AG20443 (cell line): ENCODE measurements at regions not wholly inside any gene's neighbourhood (a gene's known extent, or its start where the extent isn't known, plus 50 kb on each side); places are given as distances from the start of the nearest gene placed in this dataset.

Source experiments
- DNase-seq: peaks from one replicate; pipeline ENCODE4 v3.0.0; 2012; ENCODE audit warnings: low spot score, mixed read lengths

DNA sequence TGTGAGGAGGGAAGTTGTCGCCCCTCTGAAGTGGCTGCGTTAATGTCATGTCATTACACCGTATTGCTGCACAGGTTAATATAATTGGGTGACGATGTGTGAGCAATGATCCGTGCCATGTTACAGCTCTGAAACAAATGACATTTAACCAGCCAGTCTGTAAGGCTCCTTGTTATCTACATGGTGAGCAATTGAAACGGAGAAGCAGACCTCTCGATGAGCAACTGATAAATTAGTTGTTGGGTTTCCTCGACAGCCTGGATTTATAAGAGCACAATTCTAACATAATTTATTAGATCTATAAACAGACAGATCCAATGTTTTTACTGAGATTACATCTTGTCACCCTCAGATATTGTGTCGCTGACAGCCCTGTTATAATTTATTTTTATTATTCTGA, 49.9 kb upstream of the MAFB start:
- no peak for DNase-seq

GRCh38 chr20:40739841-40740240, 50.8 kb upstream of the MAFB start:
- DNase-seq = no peak

- peak; percentile 61 for DNase-seq
These were observed 52.6 kb upstream of the MAFB start for GRCh38 chr20:40741507-40742106.

- DNase-seq = no peak
These were observed 54.2 kb upstream of the MAFB start for GRCh38 chr20:40743141-40743775.

- no peak for DNase-seq
These were observed 55.2 kb upstream of the MAFB start for GRCh38 chr20:40744072-40744817.

- DNase-seq = no peak
These were observed 55.8 kb upstream of the MAFB start for GRCh38 chr20:40744818-40745175.

DNA sequence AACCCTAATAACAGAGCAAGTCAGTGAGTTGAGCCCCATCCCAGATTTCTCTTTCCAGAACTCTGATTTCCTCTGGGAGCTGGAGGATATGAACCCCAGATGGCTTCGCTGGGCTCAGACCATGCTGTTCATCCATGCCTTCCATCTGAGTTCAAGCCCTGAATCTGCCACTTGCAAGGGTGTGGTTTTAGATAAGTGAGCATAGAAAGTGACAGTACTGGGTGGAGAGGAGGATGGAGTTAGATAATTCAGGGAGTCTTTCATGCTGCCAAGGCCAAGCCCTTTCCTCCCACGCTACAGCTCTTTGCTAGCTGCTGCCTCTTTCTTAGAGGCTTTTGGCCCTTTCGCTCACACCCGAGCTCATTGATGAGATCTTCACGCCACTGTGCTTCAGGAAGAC, 57.2 kb upstream of the MAFB start:
- no peak for DNase-seq

DNA sequence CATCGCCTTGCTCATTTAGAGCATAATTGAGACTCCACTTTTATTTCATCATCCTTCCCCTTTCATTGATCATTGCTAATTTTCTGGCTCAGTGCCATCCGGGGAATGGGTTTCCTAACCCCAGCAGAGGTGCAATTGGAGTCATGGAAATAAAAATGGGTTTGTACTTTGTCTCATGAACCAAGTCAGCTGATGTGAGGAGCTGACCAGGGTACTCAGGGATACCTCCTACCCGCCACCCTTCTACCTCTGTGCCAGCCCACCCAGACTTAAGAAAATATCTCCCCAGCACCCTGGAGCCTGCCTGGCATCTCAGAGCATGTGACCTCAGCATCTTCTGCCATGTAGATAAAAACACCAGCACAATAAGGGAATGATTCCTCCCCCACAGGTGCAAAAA, 59.1 kb upstream of the MAFB start:
- DNase-seq = no peak

- no peak for DNase-seq
These were observed 61.0 kb upstream of the MAFB start for GRCh38 chr20:40749985-40750506.

- no peak for DNase-seq
These were observed 61.6 kb upstream of the MAFB start for GRCh38 chr20:40750541-40751035.

DNA sequence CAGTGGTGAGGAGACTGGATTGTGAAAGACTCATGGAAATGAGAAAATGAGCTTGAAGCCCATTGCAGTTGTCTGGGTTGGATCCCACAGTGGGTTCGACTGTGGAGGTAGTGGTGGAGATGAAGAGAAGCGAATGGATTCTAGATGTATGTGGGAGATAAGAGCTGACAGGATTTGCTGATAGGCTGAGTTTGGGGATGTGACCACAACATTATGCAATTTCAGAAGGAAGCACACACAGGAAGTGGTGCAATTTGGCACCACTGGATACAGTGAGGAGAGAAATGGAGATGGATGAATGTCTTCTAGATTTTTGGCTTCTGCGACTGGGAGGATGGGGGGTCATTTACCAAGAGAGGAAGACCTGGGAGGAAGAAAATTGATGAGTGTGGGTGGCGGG, 64.4 kb upstream of the MAFB start:
- no peak for DNase-seq

DNA sequence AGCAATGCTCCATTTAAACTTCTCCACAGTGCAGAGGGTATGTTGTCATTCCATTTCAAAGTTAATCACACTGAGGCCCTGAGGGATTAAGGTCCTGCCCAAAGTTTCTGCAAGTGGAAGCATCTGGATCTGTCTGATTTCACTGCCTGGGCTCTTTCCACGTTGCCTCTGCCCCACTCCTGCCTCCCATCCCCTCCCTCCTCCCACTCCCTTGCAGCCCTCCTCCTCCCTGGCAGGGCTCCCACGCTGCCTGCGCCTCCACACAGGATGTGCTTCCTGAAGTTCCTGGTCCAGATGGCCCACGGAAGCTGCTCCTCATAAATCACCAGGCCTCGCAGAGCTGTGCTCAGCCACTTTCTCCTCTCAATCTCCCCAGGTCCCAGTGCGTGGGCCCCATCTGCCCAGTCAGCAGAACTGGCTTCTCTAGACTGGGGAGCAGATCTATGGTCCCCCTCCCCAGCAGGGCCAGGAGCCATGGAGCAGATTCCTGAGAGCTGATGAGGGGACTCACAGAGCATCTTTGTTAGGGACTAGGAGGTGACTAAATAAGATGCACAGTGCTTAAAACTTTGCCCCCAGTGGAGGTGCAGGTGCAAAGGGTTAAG, 65.4 kb upstream of the MAFB start:
- DNase-seq = no peak

GRCh38 chr20:40757087-40757486, 68.1 kb upstream of the MAFB start:
- DNase-seq = no peak

- DNase-seq = no peak
These were observed 69.8 kb upstream of the MAFB start for GRCh38 chr20:40758790-40759189.

DNA sequence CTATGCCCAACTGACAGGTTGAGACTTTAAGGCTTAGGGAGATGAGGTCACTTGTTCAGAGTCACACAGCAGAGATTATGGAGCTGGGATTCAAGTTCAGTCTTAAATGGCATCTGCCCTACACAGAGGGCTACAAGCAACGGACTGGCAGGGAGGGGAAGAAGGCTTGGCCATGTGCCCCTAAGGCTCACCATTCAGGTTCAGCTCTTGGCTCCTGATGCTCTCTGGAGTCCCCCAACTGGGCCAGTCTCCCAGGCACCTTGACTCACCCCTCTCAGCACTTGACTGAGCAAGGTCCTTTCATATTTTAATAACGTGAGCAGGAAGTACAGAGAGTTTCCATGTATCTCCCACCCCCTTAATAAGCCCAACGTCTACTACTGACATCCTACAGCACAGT, 71.4 kb upstream of the MAFB start:
- DNase-seq = no peak

DNA sequence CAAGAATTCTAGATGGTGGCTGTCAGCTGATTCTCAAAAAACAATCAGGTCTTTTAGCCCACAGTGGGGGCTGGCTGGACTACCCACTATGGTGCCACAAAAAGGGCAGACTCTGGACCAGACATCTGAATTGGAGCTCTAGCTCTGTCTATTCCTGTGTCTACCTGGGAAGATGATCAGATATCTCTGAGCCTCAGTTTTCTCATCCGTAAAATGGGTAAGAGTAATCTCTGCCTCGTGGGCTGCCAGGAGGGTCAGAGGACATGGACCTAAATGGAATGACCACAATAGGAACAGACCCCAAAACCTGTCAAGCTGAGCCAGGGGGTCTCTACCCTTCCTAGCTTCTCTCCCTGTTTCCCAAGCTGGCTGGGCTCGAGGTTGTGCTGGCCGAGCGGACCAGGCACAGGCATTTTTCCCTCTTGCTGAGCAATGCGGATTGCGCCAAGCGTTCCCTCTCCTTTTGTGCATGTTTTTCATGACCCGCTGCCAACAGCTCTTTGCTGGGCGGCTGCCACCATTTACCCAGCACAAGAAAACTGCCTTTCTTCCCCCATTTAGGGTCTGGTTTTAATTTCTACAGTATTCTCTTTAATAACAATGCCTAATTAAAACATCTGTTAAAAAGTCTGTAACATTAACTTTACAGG, 74.7 kb upstream of the MAFB start:
- peak; percentile 37 for DNase-seq

DNA sequence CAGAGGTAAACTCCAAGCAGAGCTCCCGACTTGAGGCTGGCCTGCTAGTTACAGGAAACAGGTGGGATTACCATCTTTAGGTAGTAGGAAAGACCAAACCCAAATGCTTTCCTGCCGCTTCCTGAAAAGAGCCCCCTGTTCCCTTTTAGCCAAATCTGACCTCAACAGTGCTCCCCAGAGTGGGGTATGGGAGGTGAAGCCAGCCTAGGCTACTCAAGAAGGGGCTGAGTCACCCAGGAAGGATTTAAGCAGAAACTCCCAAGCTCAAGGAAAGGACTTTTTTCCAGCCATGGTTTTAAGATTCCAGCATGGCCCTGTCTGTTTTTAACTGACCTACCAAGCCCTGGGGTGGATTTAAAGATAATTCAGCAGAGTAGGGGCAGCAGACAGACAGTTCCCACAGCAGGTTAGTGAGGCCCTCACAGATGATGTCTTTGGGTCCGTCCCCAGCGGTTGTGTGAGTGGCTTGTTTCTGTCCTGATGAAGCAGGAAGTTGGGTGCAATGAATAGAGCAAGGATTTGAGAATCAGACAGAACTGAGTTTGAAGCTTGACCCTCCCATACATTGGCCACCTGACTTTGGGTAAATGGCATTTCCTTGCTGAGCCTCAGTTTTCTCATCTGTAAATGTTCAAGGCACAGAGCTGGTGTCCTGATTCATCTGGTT, 76.9 kb upstream of the MAFB start:
- no peak for DNase-seq

DNA sequence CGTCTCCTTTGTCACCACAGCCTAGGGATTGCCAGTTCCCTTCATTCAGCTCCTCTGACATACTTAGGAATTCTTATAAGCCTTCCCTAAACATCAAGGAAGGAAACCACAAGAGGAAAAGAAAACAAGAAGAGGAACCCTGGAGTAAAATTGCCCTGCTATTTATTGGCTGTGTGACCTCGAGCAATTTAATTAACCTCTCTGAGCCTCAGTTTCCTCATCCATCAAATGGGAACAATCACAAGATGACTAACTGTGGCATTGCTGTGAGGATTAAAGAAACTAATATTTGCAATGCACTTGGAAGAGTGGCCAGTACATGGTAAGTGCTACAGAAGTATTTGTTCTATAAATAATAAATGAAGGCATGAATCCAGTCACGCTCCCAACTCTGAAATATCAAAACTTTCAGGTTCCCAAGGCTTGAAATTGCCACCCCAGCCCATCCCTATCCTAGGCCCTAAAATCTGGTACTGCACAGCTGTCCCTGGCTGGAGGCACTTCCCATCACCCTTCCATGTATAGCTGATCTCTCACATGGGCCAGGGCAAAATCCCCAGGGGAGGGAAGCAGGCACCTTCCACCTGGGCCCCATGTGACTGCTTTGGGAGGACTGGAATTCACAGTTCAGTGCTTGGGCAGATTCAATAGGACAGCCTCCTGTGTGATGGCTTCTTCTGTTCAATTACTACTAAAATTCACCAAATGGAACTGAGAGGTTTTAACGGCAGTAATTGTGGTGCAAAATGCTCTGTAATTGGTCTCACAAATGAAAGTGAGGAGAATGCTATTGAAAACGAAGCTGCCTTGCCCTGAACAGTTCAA, 78.0 kb upstream of the MAFB start:
- no peak for DNase-seq

- DNase-seq = no peak
These were observed 78.5 kb upstream of the MAFB start for GRCh38 chr20:40767615-40767924.

DNA sequence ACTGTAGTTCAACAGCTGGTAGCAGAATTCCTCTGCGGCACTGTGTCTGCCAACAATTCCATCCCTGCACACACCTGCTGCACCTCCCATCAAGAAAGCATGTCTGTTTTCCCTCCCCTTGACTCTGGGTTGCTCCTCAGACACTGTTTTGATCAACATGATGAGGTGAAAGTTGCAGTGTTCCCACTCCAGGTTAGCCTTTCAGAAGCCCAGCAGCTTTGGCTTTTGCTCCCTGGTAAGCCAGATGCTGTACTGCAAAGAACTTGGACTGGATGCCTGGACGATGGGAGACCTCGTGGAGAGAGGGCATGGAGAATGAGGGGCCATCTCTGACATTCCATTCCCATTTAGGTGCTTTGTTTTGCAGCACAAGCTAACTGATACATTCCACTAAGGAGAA, 79.1 kb upstream of the MAFB start:
- DNase-seq = no peak

DNA sequence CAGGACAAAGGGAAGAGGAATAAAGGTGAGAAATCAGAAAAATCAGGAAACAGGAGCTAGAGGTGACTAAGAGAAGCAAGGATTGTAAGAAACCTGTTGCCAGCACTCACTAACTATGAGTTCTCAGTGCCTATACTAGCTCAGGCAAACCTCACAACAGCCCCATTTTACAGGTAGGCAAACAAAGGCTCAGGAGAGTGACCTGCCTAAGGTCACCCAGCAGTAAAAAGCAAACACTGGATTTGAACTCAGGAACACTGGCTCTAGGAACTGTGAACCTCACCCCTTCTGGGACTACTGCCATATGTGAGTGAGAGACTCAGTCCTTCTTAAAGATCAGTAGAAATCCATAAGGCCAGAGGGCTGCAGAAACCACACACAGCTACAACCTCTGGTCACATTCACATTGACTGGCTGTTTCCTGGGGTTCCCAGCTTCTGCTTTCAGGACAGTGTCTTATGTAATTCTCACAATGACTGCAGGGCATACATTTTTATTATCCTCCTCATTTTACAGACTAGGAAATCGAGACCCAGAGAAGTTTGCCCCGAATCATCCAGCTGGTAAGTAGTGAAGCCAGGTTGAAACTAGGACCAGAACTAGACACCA, 80.7 kb upstream of the MAFB start:
- no peak for DNase-seq
